ENCODE measurements at regions not wholly inside any gene's neighbourhood (a gene's known extent, or its start where the extent isn't known, plus 50 kb on each side); places are given as distances from the start of the nearest gene placed in this dataset.
"Not testable (repeated sequence)": the region's sequence is repeated elsewhere in the genome, so short reads cannot be mapped to it uniquely, and the experiment has no call there.

DNA sequence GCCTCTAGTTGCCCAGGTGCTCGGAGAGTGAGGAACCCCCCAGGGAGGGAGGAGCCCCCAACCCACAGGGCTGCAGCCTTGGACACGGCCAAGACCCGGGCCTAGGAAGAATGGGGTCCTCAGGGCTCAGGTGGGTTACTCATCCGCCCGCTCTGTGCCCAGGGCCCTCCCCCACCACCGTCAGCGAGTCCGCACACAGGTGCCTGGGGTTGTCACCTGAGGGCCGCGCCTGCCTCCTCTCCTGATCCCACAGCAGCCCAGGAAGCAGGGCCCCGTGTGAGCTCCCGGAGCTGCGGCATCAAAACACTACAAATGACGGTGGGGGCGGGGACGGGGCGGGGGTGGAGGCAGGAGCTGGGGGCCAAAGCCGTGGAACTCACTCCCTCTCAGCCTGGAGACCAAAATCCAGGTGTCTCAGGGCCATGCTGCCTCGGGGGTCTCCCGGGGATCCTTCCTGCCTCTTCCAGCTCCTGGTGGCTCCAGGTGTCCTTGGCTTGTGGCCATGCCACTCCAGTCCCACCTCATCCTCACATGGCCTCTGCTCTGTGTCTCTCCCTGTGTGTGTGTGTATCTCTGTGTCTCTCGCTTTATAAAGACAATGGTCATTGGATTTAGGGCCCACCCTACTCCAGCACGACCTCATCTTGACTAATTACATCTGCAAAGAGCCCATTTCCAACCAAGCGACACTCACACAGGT, 172.7 kb downstream of the NPIPB11 start:
- not testable (repeated sequence) for H3K9ac ChIP-seq (ENCODE audit: low read depth, low read length, poor library complexity, severe bottlenecking); H3K79me2 ChIP-seq (ENCODE audit: insufficient read depth, low read length); H3K9me2 ChIP-seq (replicated peaks; ENCODE audit: low read depth, low read length); H3K4me3 ChIP-seq (ENCODE audit: low read length, poor library complexity, severe bottlenecking); H3F3A ChIP-seq (ENCODE audit: low read depth); H3K4me2 ChIP-seq (ENCODE audit: low read depth, low read length, poor library complexity, severe bottlenecking); H4K20me1 ChIP-seq (ENCODE audit: insufficient read depth, low read length, poor library complexity, severe bottlenecking); H2AFZ ChIP-seq (ENCODE audit: low read length); H3K9me3 ChIP-seq (ENCODE audit: insufficient read depth, low read depth, low read length); H3K27me3 ChIP-seq (ENCODE audit: insufficient read depth, low read length, poor library complexity, severe bottlenecking); H3K4me1 ChIP-seq (ENCODE audit: insufficient read depth, low read length, poor library complexity, severe bottlenecking); H3K36me3 ChIP-seq (ENCODE audit: insufficient read depth, low read length)

DNA sequence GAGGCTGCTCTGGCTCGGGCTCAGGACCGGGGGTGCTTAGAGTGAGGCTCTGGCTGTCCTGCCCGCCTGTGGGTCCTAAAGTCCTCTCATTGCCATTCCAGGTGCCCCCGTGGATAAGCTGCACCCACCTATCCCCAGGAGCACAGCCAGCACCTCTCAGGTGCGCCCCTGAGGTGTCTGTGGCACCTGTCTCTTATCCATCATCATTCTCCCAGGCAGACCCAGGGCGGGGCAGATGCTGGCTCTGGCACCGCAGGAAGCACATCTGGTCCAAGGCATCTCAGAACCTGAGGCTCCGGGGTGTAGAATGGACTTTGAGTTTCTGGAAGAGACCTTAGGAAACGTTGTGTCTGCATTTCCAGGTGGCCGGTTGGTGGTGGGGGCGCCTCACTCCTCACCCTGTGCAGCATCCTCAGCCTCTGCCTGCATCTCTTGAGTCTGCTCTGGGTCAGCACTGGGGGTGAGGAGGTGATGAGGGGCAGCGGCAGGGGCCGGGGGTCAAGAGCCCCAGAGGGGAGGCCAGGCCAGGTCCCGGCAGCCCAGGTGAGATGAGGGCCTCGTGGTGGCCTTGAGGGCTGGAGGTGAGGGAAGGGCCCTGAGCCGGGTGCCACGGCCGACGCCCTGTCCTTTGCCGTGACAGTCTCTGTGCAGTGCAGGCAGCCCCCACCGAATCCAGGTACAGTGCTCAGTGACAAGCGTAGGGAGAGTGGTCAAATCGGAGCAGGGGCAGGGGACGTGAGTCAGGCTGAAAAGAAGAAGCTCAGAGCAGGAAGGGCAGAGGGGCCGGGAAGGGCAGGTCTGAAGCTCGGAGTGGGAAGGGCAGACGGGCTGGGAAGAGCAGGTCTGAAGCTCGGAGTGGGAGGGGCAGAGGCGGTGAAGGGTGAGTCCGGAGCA, 173.5 kb downstream of the NPIPB11 start:
- H3K36me3 ChIP-seq (ENCODE audit: insufficient read depth, low read length): no peaks in the 10 kb centered on the region
- no peak overlapping the region for H2AFZ ChIP-seq (ENCODE audit: low read length)
- H3K4me3 ChIP-seq (ENCODE audit: low read length, poor library complexity, severe bottlenecking): no peak overlapping the region
- no peaks in the 10 kb centered on the region for H3K9me3 ChIP-seq (ENCODE audit: insufficient read depth, low read depth, low read length)
- no peaks in the 10 kb centered on the region for H3K9me2 ChIP-seq (replicated peaks; ENCODE audit: low read depth, low read length)
- no peaks in the 10 kb centered on the region for H3K27me3 ChIP-seq (ENCODE audit: insufficient read depth, low read length, poor library complexity, severe bottlenecking)
- no peaks in the 10 kb centered on the region for H3K79me2 ChIP-seq (ENCODE audit: insufficient read depth, low read length)
- no peaks in the 10 kb centered on the region for H4K20me1 ChIP-seq (ENCODE audit: insufficient read depth, low read length, poor library complexity, severe bottlenecking)
- H3K4me1 ChIP-seq (ENCODE audit: insufficient read depth, low read length, poor library complexity, severe bottlenecking): peaks cover 3% of the 10 kb centered on the region
- no peak overlapping the region for H3K9ac ChIP-seq (ENCODE audit: low read depth, low read length, poor library complexity, severe bottlenecking)
- H3F3A ChIP-seq (ENCODE audit: low read depth): no peaks in the 10 kb centered on the region
- no peak overlapping the region for H3K4me2 ChIP-seq (ENCODE audit: low read depth, low read length, poor library complexity, severe bottlenecking)
- TF ChIP-seq, protein P1, sequence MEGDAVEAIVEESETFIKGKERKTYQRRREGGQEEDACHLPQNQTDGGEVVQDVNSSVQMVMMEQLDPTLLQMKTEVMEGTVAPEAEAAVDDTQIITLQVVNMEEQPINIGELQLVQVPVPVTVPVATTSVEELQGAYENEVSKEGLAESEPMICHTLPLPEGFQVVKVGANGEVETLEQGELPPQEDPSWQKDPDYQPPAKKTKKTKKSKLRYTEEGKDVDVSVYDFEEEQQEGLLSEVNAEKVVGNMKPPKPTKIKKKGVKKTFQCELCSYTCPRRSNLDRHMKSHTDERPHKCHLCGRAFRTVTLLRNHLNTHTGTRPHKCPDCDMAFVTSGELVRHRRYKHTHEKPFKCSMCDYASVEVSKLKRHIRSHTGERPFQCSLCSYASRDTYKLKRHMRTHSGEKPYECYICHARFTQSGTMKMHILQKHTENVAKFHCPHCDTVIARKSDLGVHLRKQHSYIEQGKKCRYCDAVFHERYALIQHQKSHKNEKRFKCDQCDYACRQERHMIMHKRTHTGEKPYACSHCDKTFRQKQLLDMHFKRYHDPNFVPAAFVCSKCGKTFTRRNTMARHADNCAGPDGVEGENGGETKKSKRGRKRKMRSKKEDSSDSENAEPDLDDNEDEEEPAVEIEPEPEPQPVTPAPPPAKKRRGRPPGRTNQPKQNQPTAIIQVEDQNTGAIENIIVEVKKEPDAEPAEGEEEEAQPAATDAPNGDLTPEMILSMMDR (conservative IDR thresholded peaks at IDR 0.05; ENCODE audit: low read length): no peak
- TF ChIP-seq EZH2phosphoT487 (IDR thresholded peaks at IDR 0.05; ENCODE audit: borderline replicate concordance): no peak

DNA sequence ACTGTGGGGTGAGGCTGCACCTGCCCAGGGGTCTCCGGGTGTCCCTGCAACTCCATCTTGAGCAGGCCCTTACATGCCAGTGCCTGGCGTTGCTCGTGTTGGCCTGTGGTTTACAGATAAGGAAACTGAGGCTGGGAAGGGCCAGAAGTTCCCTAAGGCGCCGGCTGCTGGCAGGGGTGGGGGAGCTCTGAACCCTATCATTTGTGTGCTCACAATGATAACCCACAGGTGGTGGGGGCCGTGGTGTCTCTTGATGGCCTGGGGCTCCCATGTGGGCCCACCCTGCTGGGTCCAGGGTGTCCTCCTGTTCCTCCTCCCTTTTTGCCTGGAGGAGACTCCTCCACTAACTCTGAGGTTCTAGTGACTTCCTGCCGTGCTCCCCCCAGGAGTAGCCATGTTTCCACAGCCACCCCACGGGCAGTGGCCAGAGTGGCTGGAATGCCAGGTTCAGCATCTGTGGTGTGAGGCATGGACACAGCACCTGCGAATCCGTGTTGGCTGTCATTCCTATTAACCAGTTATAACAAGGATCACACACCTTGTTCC, 174.3 kb downstream of the NPIPB11 start:
- H3K79me2 ChIP-seq (ENCODE audit: insufficient read depth, low read length); H2AFZ ChIP-seq (ENCODE audit: low read length); H3K9me3 ChIP-seq (ENCODE audit: insufficient read depth, low read depth, low read length); H3K4me1 ChIP-seq (ENCODE audit: insufficient read depth, low read length, poor library complexity, severe bottlenecking); H4K20me1 ChIP-seq (ENCODE audit: insufficient read depth, low read length, poor library complexity, severe bottlenecking); H3K4me3 ChIP-seq (ENCODE audit: low read length, poor library complexity, severe bottlenecking); H3F3A ChIP-seq (ENCODE audit: low read depth); H3K9ac ChIP-seq (ENCODE audit: low read depth, low read length, poor library complexity, severe bottlenecking); H3K9me2 ChIP-seq (replicated peaks; ENCODE audit: low read depth, low read length); H3K36me3 ChIP-seq (ENCODE audit: insufficient read depth, low read length); H3K4me2 ChIP-seq (ENCODE audit: low read depth, low read length, poor library complexity, severe bottlenecking); H3K27me3 ChIP-seq (ENCODE audit: insufficient read depth, low read length, poor library complexity, severe bottlenecking): not testable (repeated sequence)

DNA sequence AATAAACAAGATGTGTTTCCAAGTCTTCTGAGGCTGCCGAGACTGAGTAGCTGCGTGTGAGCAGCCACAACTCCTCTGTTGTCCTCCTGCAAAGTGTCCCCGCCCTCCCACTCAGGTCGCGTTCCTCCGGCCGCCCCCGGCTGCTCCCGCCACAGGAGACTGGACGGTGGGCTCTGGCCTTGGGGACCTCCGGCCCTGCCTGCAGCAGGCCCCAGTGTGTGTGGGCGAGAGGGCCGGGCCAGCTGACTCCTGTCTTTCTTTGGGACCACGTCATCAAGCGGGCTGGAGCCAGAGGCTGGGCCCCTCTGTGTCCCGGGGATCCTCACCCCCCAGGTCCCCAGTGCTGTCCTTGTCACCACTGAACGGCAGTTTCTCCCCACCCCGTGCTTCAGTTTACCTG, 175.3 kb downstream of the NPIPB11 start:
- H3F3A ChIP-seq (ENCODE audit: low read depth): no peaks in the 10 kb centered on the region
- no peak overlapping the region for H2AFZ ChIP-seq (ENCODE audit: low read length)
- TF ChIP-seq, protein P1 (conservative IDR thresholded peaks at IDR 0.05; ENCODE audit: low read length): no peak
- no peak for TF ChIP-seq EZH2phosphoT487 (IDR thresholded peaks at IDR 0.05; ENCODE audit: borderline replicate concordance)
- H3K27me3 ChIP-seq (ENCODE audit: insufficient read depth, low read length, poor library complexity, severe bottlenecking): no peaks in the 10 kb centered on the region
- H3K4me2 ChIP-seq (ENCODE audit: low read depth, low read length, poor library complexity, severe bottlenecking): no peak overlapping the region
- H3K9me3 ChIP-seq (ENCODE audit: insufficient read depth, low read depth, low read length): no peaks in the 10 kb centered on the region
- no peaks in the 10 kb centered on the region for H3K36me3 ChIP-seq (ENCODE audit: insufficient read depth, low read length)
- no peaks in the 10 kb centered on the region for H4K20me1 ChIP-seq (ENCODE audit: insufficient read depth, low read length, poor library complexity, severe bottlenecking)
- no peaks in the 10 kb centered on the region for H3K9me2 ChIP-seq (replicated peaks; ENCODE audit: low read depth, low read length)
- peaks cover 3% of the 10 kb centered on the region for H3K4me1 ChIP-seq (ENCODE audit: insufficient read depth, low read length, poor library complexity, severe bottlenecking)
- no peak overlapping the region for H3K4me3 ChIP-seq (ENCODE audit: low read length, poor library complexity, severe bottlenecking)
- H3K9ac ChIP-seq (ENCODE audit: low read depth, low read length, poor library complexity, severe bottlenecking): no peak overlapping the region
- no peaks in the 10 kb centered on the region for H3K79me2 ChIP-seq (ENCODE audit: insufficient read depth, low read length)

Data from Loucy (cell line).